Stimulated activated memory B cell treated with anti-CD40 and anti-IgM and Interleukin-4, amounts not matched to agents 10 μg/mL and 1 μg/mL and 100 μg/mL, for 72 hours (primary cell): ENCODE measurements at regions not wholly inside any gene's neighbourhood (a gene's known extent, or its start where the extent isn't known, plus 50 kb on each side); places are given as distances from the start of the nearest gene placed in this dataset.
A peak's percentile ranks its signal among the peaks of the same experiment; 100 is the strongest.
"Not testable (repeated sequence)": the region's sequence is repeated elsewhere in the genome, so short reads cannot be mapped to it uniquely, and the experiment has no call there.

Experiments
- ATAC-seq: fragments of 150-1000 bp; cut with Tn5 transposase; 2 replicates; pipeline ENCODE4 v1.10.0; 2021
- H3K27ac Mint-ChIP-seq: one replicate; pipeline ENCODE4 v1.8.0; 2022; ENCODE audit warnings: mild to moderate bottlenecking, mixed read lengths
- H3K27me3 Mint-ChIP-seq: one replicate; pipeline ENCODE4 v1.8.0; 2022; ENCODE audit warnings: mixed read lengths
- H3K36me3 Mint-ChIP-seq: one replicate; pipeline ENCODE4 v1.8.0; 2022; ENCODE audit warnings: mixed read lengths
- H3K4me1 Mint-ChIP-seq: one replicate; pipeline ENCODE4 v1.8.0; 2022; ENCODE audit warnings: mixed read lengths
- H3K4me3 Mint-ChIP-seq: one replicate; pipeline ENCODE4 v1.8.0; 2022; ENCODE audit warnings: mild to moderate bottlenecking, moderate library complexity, mixed read lengths
- H3K9me3 Mint-ChIP-seq: one replicate; pipeline ENCODE4 v1.8.0; 2022; ENCODE audit warnings: mixed read lengths

- H3K27ac Mint-ChIP-seq, H3K36me3 Mint-ChIP-seq, H3K4me1 Mint-ChIP-seq, ATAC-seq, H3K9me3 Mint-ChIP-seq: not testable (repeated sequence)
- Mint-ChIP-seq H3K27me3 (peaks cover 25% of the 10 kb centered on the region), H3K4me3 (peak overlapping the region; percentile 56)
Observed at GRCh38 chr3:75579091-75579490, 85.0 kb upstream of the FRG2C start.

GRCh38 chr3:75579536-75579935, 84.6 kb upstream of the FRG2C start:
- H3K4me1 Mint-ChIP-seq, H3K9me3 Mint-ChIP-seq, H3K36me3 Mint-ChIP-seq, ATAC-seq, H3K27ac Mint-ChIP-seq: not testable (repeated sequence)
- peaks cover 25% of the 10 kb centered on the region for H3K27me3 Mint-ChIP-seq
- H3K4me3 Mint-ChIP-seq = peak overlapping the region; percentile 56

GRCh38 chr3:75579981-75580782, 83.9 kb upstream of the FRG2C start:
- H3K27me3 Mint-ChIP-seq = peaks cover 25% of the 10 kb centered on the region

GRCh38 chr3:75582536-75582935, 81.6 kb upstream of the FRG2C start:
- not testable (repeated sequence) for H3K36me3 Mint-ChIP-seq, H3K27ac Mint-ChIP-seq, H3K4me3 Mint-ChIP-seq, H3K4me1 Mint-ChIP-seq, ATAC-seq, H3K9me3 Mint-ChIP-seq
- H3K27me3 Mint-ChIP-seq = peaks cover 25% of the 10 kb centered on the region

More at GRCh38 chr3:75579981-75580782, 83.9 kb upstream of the FRG2C start:
- not testable (repeated sequence) for H3K27ac Mint-ChIP-seq, ATAC-seq, H3K36me3 Mint-ChIP-seq, H3K4me1 Mint-ChIP-seq, H3K9me3 Mint-ChIP-seq
- peak overlapping the region; percentile 15 for H3K4me3 Mint-ChIP-seq

GRCh38 chr3:75583116-75583515, 81.0 kb upstream of the FRG2C start:
- not testable (repeated sequence) for ATAC-seq, H3K36me3 Mint-ChIP-seq, H3K4me1 Mint-ChIP-seq, H3K4me3 Mint-ChIP-seq, H3K9me3 Mint-ChIP-seq, H3K27ac Mint-ChIP-seq
- peaks cover 25% of the 10 kb centered on the region for H3K27me3 Mint-ChIP-seq

GRCh38 chr3:75587695-75588094, 76.4 kb upstream of the FRG2C start:
- not testable (repeated sequence) for H3K27ac Mint-ChIP-seq, H3K9me3 Mint-ChIP-seq, H3K36me3 Mint-ChIP-seq, H3K4me1 Mint-ChIP-seq, H3K27me3 Mint-ChIP-seq, H3K4me3 Mint-ChIP-seq, ATAC-seq

- not testable (repeated sequence) for H3K27ac Mint-ChIP-seq, ATAC-seq, H3K4me1 Mint-ChIP-seq, H3K36me3 Mint-ChIP-seq, H3K27me3 Mint-ChIP-seq, H3K4me3 Mint-ChIP-seq, H3K9me3 Mint-ChIP-seq
Observed at GRCh38 chr3:75590382-75590781, 73.7 kb upstream of the FRG2C start.

GRCh38 chr3:75604286-75604934, 59.7 kb upstream of the FRG2C start:
- H3K36me3 Mint-ChIP-seq, H3K4me1 Mint-ChIP-seq, H3K4me3 Mint-ChIP-seq, H3K27me3 Mint-ChIP-seq, H3K9me3 Mint-ChIP-seq, H3K27ac Mint-ChIP-seq, ATAC-seq: not testable (repeated sequence)

- not testable (repeated sequence) for H3K27me3 Mint-ChIP-seq, H3K4me1 Mint-ChIP-seq, H3K9me3 Mint-ChIP-seq, H3K27ac Mint-ChIP-seq, ATAC-seq, H3K36me3 Mint-ChIP-seq, H3K4me3 Mint-ChIP-seq
Observed at GRCh38 chr3:75607996-75608395, 56.1 kb upstream of the FRG2C start.

GRCh38 chr3:75609598-75609997, 54.5 kb upstream of the FRG2C start:
- H3K27ac Mint-ChIP-seq, ATAC-seq, H3K4me3 Mint-ChIP-seq, H3K27me3 Mint-ChIP-seq, H3K36me3 Mint-ChIP-seq, H3K9me3 Mint-ChIP-seq, H3K4me1 Mint-ChIP-seq: not testable (repeated sequence)

GRCh38 chr3:75610773-75611172, 53.4 kb upstream of the FRG2C start:
- no peak for ATAC-seq
- H3K27ac Mint-ChIP-seq = no peak overlapping the region

GRCh38 chr3:75611724-75612460, 52.2 kb upstream of the FRG2C start:
- ATAC-seq, H3K9me3 Mint-ChIP-seq, H3K36me3 Mint-ChIP-seq, H3K27me3 Mint-ChIP-seq, H3K4me3 Mint-ChIP-seq, H3K4me1 Mint-ChIP-seq, H3K27ac Mint-ChIP-seq: not testable (repeated sequence)

More at GRCh38 chr3:75610773-75611172, 53.4 kb upstream of the FRG2C start:
- Mint-ChIP-seq H3K36me3 (no peaks in the 10 kb centered on the region), H3K9me3 (peaks cover under 1% of the 10 kb centered on the region), H3K27me3 (no peaks in the 10 kb centered on the region), H3K4me1 (no peaks in the 10 kb centered on the region), H3K4me3 (no peak overlapping the region)
